ENCODE measurements at regions not wholly inside any gene's neighbourhood (a gene's known extent, or its start where the extent isn't known, plus 50 kb on each side); places are given as distances from the start of the nearest gene placed in this dataset.

DNA sequence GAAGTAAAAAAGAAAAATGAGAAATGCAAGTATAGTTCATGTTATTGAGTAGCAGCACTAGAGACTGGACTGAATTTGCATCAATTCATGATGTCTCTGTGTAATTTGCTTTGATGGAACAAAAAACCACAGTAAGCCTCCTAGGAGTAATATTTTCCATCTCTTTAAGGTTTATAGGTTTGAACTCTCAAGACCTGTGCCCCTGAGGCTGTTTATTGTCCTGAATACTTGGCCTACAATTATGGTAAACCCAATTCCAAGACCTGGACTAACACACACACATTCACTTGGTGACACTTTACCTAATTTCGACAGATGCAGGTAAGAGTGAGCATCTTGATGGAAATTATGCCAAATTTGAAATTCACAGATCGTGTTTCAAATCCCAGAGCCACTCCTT is 71.8 kb upstream of the ZNF521 start:
- DNase-seq = no peak

DNA sequence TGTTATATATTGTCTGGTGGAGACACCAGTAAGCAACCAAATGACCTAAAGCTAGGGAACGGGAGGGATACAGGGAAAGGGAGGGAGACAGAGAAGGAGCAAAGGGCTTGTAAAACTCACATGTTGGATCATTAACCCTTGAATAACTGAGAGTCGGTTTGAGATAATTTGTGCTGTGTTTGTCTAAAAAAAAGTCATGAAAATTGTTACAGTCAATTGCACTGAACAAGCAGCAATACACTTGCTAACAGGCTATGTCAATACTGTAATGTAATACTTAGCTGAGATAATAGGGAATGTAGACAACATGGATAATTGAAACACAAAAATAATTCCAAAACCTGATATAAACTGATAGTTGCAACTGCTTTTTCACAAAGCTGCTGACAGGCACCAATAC is 71.3 kb upstream of the ZNF521 start:
- no peak for DNase-seq

DNA sequence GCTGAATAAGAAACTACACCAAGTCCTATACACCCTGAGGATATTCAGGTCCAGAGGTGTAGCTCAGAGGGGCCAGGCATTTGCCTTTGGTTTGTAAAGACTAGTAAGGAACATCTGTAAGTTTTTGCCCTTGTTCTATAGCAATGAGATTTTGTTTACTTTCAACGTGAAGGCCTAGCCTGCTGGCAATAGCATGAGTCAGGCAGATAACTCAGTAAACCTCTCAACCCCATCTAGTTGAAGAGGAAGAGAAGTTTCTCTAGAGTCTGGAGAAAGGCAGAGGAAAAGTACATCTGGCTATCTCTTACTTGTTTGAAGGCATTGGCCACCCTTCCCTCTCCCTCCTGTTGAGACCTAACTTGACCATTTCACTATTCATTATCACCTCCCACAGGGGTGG is 70.3 kb upstream of the ZNF521 start:
- DNase-seq = no peak

DNA sequence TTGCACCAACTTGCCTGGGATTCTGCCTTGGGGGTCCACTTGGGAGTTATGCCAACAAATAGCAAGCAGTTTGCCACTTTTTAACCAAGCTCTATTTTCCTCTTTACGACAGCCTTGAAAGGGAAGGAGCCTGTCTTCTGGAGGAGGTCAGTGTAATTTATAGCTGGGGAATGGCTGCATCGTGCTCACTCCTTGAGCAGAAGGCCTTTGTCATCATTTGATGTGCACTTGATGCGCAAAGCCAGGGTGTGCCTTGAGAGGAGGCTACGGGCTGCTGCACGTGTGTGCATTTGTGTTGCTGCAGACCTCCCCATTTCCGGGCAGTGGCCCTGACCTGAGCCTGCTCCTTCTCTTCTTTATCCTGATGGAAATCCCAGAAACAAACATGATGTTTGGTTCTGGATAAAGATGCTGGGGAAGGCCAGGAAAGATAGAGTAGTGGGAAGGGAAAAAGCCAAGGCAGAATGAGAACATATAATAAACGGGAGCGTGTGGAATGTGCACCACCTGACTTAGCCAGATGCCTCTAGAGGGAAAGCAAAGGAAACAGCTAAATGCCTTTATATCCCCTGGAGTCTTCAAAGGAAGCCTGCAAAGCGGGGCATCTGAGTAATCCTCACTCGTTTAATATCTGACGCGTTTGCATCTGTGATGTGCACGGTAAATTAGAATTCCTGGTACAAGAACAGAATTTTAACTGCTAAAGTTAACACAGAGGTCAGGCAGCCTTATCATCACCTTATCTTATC is 68.3 kb upstream of the ZNF521 start:
- DNase-seq = no peak

DNA sequence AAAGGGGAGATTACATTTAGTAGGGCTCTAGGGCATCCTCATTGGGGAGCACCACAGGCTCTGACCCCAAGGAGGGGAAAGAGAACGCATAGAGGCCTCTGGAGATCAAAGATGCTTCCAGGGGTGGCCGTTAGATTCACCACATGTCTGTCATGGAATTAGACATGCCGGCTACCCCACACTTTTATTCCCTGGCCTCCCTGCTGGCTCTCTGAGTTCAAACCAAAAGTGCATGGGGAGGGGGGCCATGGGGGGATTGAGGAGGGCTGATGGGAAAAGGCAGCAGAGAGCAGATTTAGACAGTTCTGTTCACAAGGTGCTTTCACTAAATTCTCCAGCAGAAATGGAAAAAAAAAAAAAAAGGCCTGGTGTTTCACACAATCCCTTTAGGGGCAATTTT is 64.4 kb upstream of the ZNF521 start:
- no peak for DNase-seq

DNA sequence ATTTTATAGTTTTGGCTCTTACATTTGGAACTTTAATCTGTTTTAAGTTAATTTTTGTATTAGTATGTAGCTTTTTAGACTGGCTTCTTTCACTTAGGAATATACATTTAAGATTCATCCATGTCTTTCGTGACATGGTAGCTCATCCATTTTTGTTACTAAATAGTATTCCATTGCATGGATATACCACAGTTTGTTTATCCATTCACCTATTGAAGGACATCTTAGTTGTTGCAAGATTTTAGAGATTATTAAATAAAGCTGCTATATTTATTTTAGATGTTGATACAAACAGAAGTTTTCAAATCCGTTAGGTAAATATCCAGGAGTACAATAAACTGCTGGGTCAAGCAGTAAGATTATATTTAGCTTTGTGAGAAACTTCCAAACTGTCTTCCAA is 58.0 kb upstream of the ZNF521 start:
- DNase-seq = no peak

DNA sequence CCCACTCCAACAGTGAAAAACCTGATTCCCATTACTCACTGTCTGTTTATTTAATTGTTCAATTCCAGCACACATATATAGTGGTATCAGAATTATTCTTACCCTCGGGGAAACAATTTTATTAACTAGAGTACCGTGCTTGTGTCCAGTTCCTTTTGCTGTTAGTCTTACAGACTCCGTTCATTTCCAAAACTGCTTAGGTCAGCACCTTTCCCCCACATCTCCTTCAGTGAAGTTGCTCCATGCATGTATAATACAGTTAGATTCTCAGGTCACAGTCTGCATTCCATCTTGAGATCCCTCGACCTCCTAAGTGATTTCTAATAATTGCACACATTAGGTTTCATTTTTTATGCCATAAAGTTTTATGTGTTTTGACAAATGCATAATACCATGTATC is 56.3 kb upstream of the ZNF521 start:
- no peak for DNase-seq
